Spleen (tissue), 7 donors: ENCODE measurements at regions not wholly inside any gene's neighbourhood (a gene's known extent, or its start where the extent isn't known, plus 50 kb on each side); places are given as distances from the start of the nearest gene placed in this dataset.

Source experiments
- POLR2A ChIP-seq, 3 donors: fragments of 450-650 bp; IDR thresholded peaks; one replicate each; pipeline ENCODE4 v1.5.1; 2017; ENCODE audit warnings: antibody characterized with exemption in 3 of 3, mild to moderate bottlenecking in 1 of 3
- POLR2AphosphoS5 ChIP-seq, 3 donors: sonication (generic); formaldehyde crosslinking; IDR thresholded peaks; one replicate each; pipeline ENCODE4 v1.5.1; 2017; ENCODE audit warnings: antibody characterized with exemption in 3 of 3
- TF ChIP-seq, protein P1 (sequence below), 11 experiments: fragments of 200-600 bp in 7 of 11; fragments of 450-650 bp in 4 of 11; sonication (generic) in 4 of 11; IDR thresholded peaks in 8 of 11; conservative IDR thresholded peaks in 3 of 11; 1 replicate in 7 of 11; 2 replicates in 4 of 11; pipeline versions ENCODE4 v1.4.0 to v1.8.0; 2016 to 2021; ENCODE audit warnings: antibody characterized with exemption in 11 of 11, inconsistent platforms in 4 of 11, mild to moderate bottlenecking in 1 of 11
- donor health status: DM: no; HTN: no; CAD: no; lungs with moderate emphysema.
- donor health status: DM: no; HTN: no; CAD: no.
- donor health status: DM: no; HTN: no; CAD: no.

DNA sequence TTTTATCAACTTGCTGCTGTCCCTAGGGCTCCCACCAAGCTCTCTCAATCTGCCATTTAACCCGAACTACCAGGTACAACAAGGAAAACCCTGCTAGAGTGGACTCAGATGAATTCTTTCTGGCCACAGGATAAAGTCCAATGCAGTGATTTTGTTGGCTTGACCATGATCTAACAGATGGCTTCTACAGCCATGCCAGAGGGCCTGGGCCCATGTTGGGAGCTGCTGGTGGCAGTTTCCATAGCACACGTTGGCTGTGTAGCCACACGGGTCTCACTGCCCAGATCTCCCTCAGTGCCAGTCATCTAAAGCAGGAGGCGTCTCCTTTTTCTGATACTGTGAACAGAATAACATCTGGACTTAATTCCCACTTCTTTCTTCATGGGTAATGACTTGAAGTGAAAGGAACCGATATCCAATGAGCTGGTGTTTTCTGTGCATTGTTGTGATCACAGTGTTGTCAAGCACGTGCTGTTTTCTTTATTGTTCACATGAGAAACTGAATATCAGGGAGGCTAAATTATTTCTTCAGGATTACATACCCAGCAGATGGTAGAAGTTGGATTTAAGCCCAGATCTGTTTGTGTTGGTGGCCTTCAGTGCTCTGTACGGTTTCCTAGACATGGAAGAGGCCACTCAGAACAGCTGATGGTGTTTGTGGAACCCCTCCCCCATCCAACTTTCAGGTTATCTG, 85.2 kb upstream of the CLCN4 start:
- no peak for TF ChIP-seq POLR2A (IDR thresholded peaks at IDR 0.05)
- TF ChIP-seq, protein P1, sequence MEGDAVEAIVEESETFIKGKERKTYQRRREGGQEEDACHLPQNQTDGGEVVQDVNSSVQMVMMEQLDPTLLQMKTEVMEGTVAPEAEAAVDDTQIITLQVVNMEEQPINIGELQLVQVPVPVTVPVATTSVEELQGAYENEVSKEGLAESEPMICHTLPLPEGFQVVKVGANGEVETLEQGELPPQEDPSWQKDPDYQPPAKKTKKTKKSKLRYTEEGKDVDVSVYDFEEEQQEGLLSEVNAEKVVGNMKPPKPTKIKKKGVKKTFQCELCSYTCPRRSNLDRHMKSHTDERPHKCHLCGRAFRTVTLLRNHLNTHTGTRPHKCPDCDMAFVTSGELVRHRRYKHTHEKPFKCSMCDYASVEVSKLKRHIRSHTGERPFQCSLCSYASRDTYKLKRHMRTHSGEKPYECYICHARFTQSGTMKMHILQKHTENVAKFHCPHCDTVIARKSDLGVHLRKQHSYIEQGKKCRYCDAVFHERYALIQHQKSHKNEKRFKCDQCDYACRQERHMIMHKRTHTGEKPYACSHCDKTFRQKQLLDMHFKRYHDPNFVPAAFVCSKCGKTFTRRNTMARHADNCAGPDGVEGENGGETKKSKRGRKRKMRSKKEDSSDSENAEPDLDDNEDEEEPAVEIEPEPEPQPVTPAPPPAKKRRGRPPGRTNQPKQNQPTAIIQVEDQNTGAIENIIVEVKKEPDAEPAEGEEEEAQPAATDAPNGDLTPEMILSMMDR (IDR thresholded peaks at IDR 0.05 in 8 of 11, conservative IDR thresholded peaks at IDR 0.05 in 3 of 11), result no peak
- no peak for TF ChIP-seq POLR2AphosphoS5 (IDR thresholded peaks at IDR 0.05)
